IMR-90 (cell line): ENCODE measurements at regions not wholly inside any gene's neighbourhood (a gene's known extent, or its start where the extent isn't known, plus 50 kb on each side); places are given as distances from the start of the nearest gene placed in this dataset.

ENCODE experiments used
- CTCF ChIP-seq: conservative IDR thresholded peaks from 2 replicates; pipeline ENCODE4 v1.5.1; 2012; ENCODE audit warnings: mild to moderate bottlenecking, low read depth, low read length, improper control_type of control experiment
- ELK1 ChIP-seq: fragments of 150-350 bp; IDR thresholded peaks from 2 replicates; pipeline ENCODE4 v1.6.1; 2016; ENCODE audit warnings: low read depth, mild to moderate bottlenecking, low read length, moderate library complexity, borderline replicate concordance
- MAZ ChIP-seq: IDR thresholded peaks from 2 replicates; pipeline ENCODE4 v1.6.1; 2012; ENCODE audit warnings: low read depth, mild to moderate bottlenecking, low read length, improper control_type of control experiment, moderate library complexity, borderline replicate concordance
- POLR2A ChIP-seq: IDR thresholded peaks from 2 replicates; pipeline ENCODE4 v1.6.1; 2012; ENCODE audit warnings: mild to moderate bottlenecking, low read depth, low read length
- RAD21 ChIP-seq: IDR thresholded peaks from 2 replicates; pipeline ENCODE4 v1.6.1; 2012; ENCODE audit warnings: low read length, improper control_type of control experiment
- RFX5 ChIP-seq: IDR thresholded peaks from 2 replicates; pipeline ENCODE4 v1.8.0; 2012; ENCODE audit warnings: low read depth, mild to moderate bottlenecking, low read length, moderate library complexity
- USF2 ChIP-seq: fragments of 150-350 bp; IDR thresholded peaks from 2 replicates; pipeline ENCODE4 v1.6.1; 2017; ENCODE audit warnings: mild to moderate bottlenecking, antibody characterized with exemption, low read length, low read depth

- TF ChIP-seq CTCF (no peak), RFX5 (no peak), USF2 (no peak), POLR2A (no peak), ELK1 (no peak), RAD21 (no peak), MAZ (no peak)
Observed at GRCh38 chr2:217642944-217643343, 359.9 kb downstream of the TNS1 start.
